CD4-positive, CD25-positive, alpha-beta regulatory T cell (primary cell): ENCODE measurements at regions not wholly inside any gene's neighbourhood (a gene's known extent, or its start where the extent isn't known, plus 50 kb on each side); places are given as distances from the start of the nearest gene placed in this dataset.

Experiments used
- ATAC-seq, 2 donors: fragments of 150-1000 bp; cut with Tn5 transposase; one replicate each; pipeline ENCODE4 v1.10.0; 2021; ENCODE audit warnings: low read depth in 2 of 2, moderate number of reproducible peaks in 2 of 2, moderate library complexity in 1 of 2
- DNase-seq, 3 donors: peaks; one replicate each; pipeline versions ENCODE4 v3.0.0 to v3.0.0-alpha.2; 2012 to 2022; ENCODE audit warnings: mixed read lengths in 1 of 3
- H3K27ac ChIP-seq: one replicate; pipeline ENCODE4 v1.7.0; 2013; ENCODE audit warnings: mild to moderate bottlenecking, low read length; ENCODE audit not compliant: insufficient read depth, poor library complexity, severe bottlenecking
- H3K27me3 ChIP-seq: one replicate; pipeline ENCODE4 v1.7.0; 2013; ENCODE audit warnings: low read length; ENCODE audit not compliant: control insufficient read depth, insufficient read depth
- H3K36me3 ChIP-seq: one replicate; pipeline ENCODE4 v1.7.0; 2013; ENCODE audit warnings: mild to moderate bottlenecking, low read length, moderate library complexity; ENCODE audit not compliant: control insufficient read depth, insufficient read depth
- H3K4me1 ChIP-seq: 2 replicates; pipeline ENCODE4 v1.7.0; 2013; ENCODE audit warnings: mild to moderate bottlenecking, low read length; ENCODE audit not compliant: insufficient read depth, control insufficient read depth, poor library complexity, severe bottlenecking
- H3K4me3 ChIP-seq: one replicate; pipeline ENCODE4 v1.7.0; 2013; ENCODE audit warnings: low read depth, mild to moderate bottlenecking, low read length, moderate library complexity
- H3K9me3 ChIP-seq, 2 experiments: 1 replicate in 1 of 2; 2 replicates in 1 of 2; pipeline ENCODE4 v1.7.0; 2013; ENCODE audit warnings: low read length in 2 of 2, mild to moderate bottlenecking in 1 of 2, moderate library complexity in 1 of 2; ENCODE audit not compliant: control insufficient read depth in 2 of 2
- H3K27ac Mint-ChIP-seq, 3 donors: one replicate each; pipeline ENCODE4 v1.8.0; 2020 to 2022; ENCODE audit warnings: mild to moderate bottlenecking in 3 of 3, mixed read lengths in 3 of 3, moderate library complexity in 2 of 3
- H3K27me3 Mint-ChIP-seq: one replicate; pipeline ENCODE4 v1.8.0; 2022; ENCODE audit warnings: mild to moderate bottlenecking, mixed read lengths
- H3K36me3 Mint-ChIP-seq: one replicate; pipeline ENCODE4 v1.8.0; 2020; ENCODE audit warnings: mixed read lengths
- H3K4me1 Mint-ChIP-seq, 4 donors: one replicate each; pipeline ENCODE4 v1.8.0; 2020 to 2022; ENCODE audit warnings: mixed read lengths in 4 of 4, mild to moderate bottlenecking in 1 of 4
- H3K4me3 Mint-ChIP-seq, 4 donors: one replicate each; pipeline ENCODE4 v1.8.0; 2020 to 2022; ENCODE audit warnings: mild to moderate bottlenecking in 4 of 4, mixed read lengths in 4 of 4, moderate library complexity in 3 of 4
- H3K9me3 Mint-ChIP-seq, 7 donors: one replicate each; pipeline ENCODE4 v1.8.0; 2020 to 2022; ENCODE audit warnings: mixed read lengths in 7 of 7, mild to moderate bottlenecking in 3 of 7, moderate library complexity in 2 of 7

GRCh38 chr1:59005491-59006288 lies 221.8 kb upstream of the JUN start:
- H3K9me3 ChIP-seq: no peaks in the 10 kb centered on the region
- H3K4me3 ChIP-seq: no peak overlapping the region
- H3K4me1 ChIP-seq: peaks cover 10% of the 10 kb centered on the region
- Mint-ChIP-seq H3K4me1 (peaks cover 16 to 26% (median 19%) of the 10 kb centered on the region in 4 donors), H3K36me3 (no peaks in the 10 kb centered on the region), H3K27ac (peak overlapping the region in 2 of 3 donors; percentile 1 to 62), H3K9me3 (peaks cover 0 to 2% (median 0%) of the 10 kb centered on the region in 7 donors), H3K4me3 (peak overlapping the region in 1 of 4 donors; percentile 23), H3K27me3 (no peaks in the 10 kb centered on the region)
- H3K36me3 ChIP-seq: no peaks in the 10 kb centered on the region
- DNase-seq (peak in 1 of 3 donors; percentile 53), ATAC-seq (no peak)
- H3K27ac ChIP-seq: no peak overlapping the region
- H3K27me3 ChIP-seq: no peaks in the 10 kb centered on the region

- H3K4me1 Mint-ChIP-seq: peaks cover 18 to 26% (median 19%) of the 10 kb centered on the region in 4 donors
- H3K9me3 Mint-ChIP-seq: peaks cover 0 to 2% (median 0%) of the 10 kb centered on the region in 7 donors
- H3K36me3 ChIP-seq: no peaks in the 10 kb centered on the region
- peaks cover 10% of the 10 kb centered on the region for H3K4me1 ChIP-seq
- H3K27me3 Mint-ChIP-seq: no peaks in the 10 kb centered on the region
- DNase-seq (no peak), ATAC-seq (no peak)
- no peak overlapping the region for H3K4me3 ChIP-seq
- no peaks in the 10 kb centered on the region for H3K27me3 ChIP-seq
- H3K4me3 Mint-ChIP-seq: peak overlapping the region in 1 of 4 donors; percentile 23
- H3K36me3 Mint-ChIP-seq: no peaks in the 10 kb centered on the region
- peak overlapping the region in 2 of 3 donors; percentile 1 to 37 for H3K27ac Mint-ChIP-seq
- H3K27ac ChIP-seq: no peak overlapping the region
- no peaks in the 10 kb centered on the region for H3K9me3 ChIP-seq
These were observed 222.4 kb upstream of the JUN start for GRCh38 chr1:59006289-59006658.

- no peak overlapping the region for H3K27ac ChIP-seq
- no peaks in the 10 kb centered on the region for H3K9me3 ChIP-seq
- H3K4me3 ChIP-seq: no peak overlapping the region
- H3K9me3 Mint-ChIP-seq: peaks cover 0 to 2% (median 0%) of the 10 kb centered on the region in 7 donors
- H3K27me3 Mint-ChIP-seq: no peaks in the 10 kb centered on the region
- H3K27ac Mint-ChIP-seq: peak overlapping the region in 1 of 3 donors; percentile 43
- H3K36me3 Mint-ChIP-seq: no peaks in the 10 kb centered on the region
- H3K4me1 Mint-ChIP-seq: peaks cover 18 to 26% (median 19%) of the 10 kb centered on the region in 4 donors
- no peaks in the 10 kb centered on the region for H3K36me3 ChIP-seq
- H3K4me1 ChIP-seq: peaks cover 10% of the 10 kb centered on the region
- DNase-seq (peak in 1 of 3 donors; percentile 21), ATAC-seq (no peak)
- no peak overlapping the region for H3K4me3 Mint-ChIP-seq
- no peaks in the 10 kb centered on the region for H3K27me3 ChIP-seq
These were observed 223.1 kb upstream of the JUN start for GRCh38 chr1:59006932-59007331.

- Mint-ChIP-seq H3K27ac (no peak overlapping the region), H3K36me3 (no peaks in the 10 kb centered on the region), H3K9me3 (peaks cover 0 to 2% (median 0%) of the 10 kb centered on the region in 7 donors), H3K4me1 (peaks cover 18 to 26% (median 19%) of the 10 kb centered on the region in 4 donors), H3K27me3 (no peaks in the 10 kb centered on the region), H3K4me3 (no peak overlapping the region)
- DNase-seq (no peak), ATAC-seq (no peak)
- Histone ChIP-seq H3K9me3 (no peaks in the 10 kb centered on the region), H3K36me3 (no peaks in the 10 kb centered on the region), H3K27me3 (no peaks in the 10 kb centered on the region), H3K4me1 (peaks cover 10% of the 10 kb centered on the region), H3K27ac (no peak overlapping the region), H3K4me3 (no peak overlapping the region)
These were observed 223.6 kb upstream of the JUN start for GRCh38 chr1:59007429-59007819.

GRCh38 chr1:59007820-59008598 lies 224.2 kb upstream of the JUN start:
- H3K36me3 ChIP-seq: no peaks in the 10 kb centered on the region
- no peaks in the 10 kb centered on the region for H3K9me3 ChIP-seq
- Mint-ChIP-seq H3K9me3 (peaks cover 0 to 2% (median 0%) of the 10 kb centered on the region in 7 donors), H3K4me1 (peaks cover 18 to 28% (median 19%) of the 10 kb centered on the region in 4 donors), H3K27ac (peak overlapping the region in 1 of 3 donors; percentile 16), H3K27me3 (no peaks in the 10 kb centered on the region), H3K4me3 (no peak overlapping the region), H3K36me3 (no peaks in the 10 kb centered on the region)
- no peak overlapping the region for H3K27ac ChIP-seq
- no peak overlapping the region for H3K4me3 ChIP-seq
- peaks cover 10% of the 10 kb centered on the region for H3K4me1 ChIP-seq
- H3K27me3 ChIP-seq: no peaks in the 10 kb centered on the region
- peak; percentile 45 to 50 for ATAC-seq
- peak in 1 of 3 donors; percentile 13 for DNase-seq

- DNase-seq: no peak
- no peaks in the 10 kb centered on the region for H3K36me3 Mint-ChIP-seq
- H3K4me1 Mint-ChIP-seq: peaks cover 18 to 28% (median 19%) of the 10 kb centered on the region in 4 donors
- peaks cover 0 to 2% (median 0%) of the 10 kb centered on the region in 7 donors for H3K9me3 Mint-ChIP-seq
- no peak overlapping the region for H3K4me3 Mint-ChIP-seq
- H3K9me3 ChIP-seq: no peaks in the 10 kb centered on the region
- no peak overlapping the region for H3K27ac ChIP-seq
- peak overlapping the region in 1 of 3 donors; percentile 16 for H3K27ac Mint-ChIP-seq
- H3K4me3 ChIP-seq: no peak overlapping the region
- peaks cover 10% of the 10 kb centered on the region for H3K4me1 ChIP-seq
- no peaks in the 10 kb centered on the region for H3K27me3 ChIP-seq
- no peaks in the 10 kb centered on the region for H3K27me3 Mint-ChIP-seq
- no peaks in the 10 kb centered on the region for H3K36me3 ChIP-seq
- ATAC-seq: no peak
These were observed 224.9 kb upstream of the JUN start for GRCh38 chr1:59008599-59009347.

- DNase-seq (no peak), ATAC-seq (no peak)
- Histone ChIP-seq H3K4me3 (no peak overlapping the region), H3K27ac (no peak overlapping the region), H3K9me3 (no peaks in the 10 kb centered on the region), H3K4me1 (no peaks in the 10 kb centered on the region), H3K27me3 (no peaks in the 10 kb centered on the region), H3K36me3 (no peaks in the 10 kb centered on the region)
- no peaks in the 10 kb centered on the region for H3K27me3 Mint-ChIP-seq
- H3K4me1 Mint-ChIP-seq: peaks cover 0 to 9% (median 5%) of the 10 kb centered on the region in 4 donors
- no peaks in the 10 kb centered on the region for H3K36me3 Mint-ChIP-seq
- no peak overlapping the region for H3K27ac Mint-ChIP-seq
- H3K4me3 Mint-ChIP-seq: no peak overlapping the region
- H3K9me3 Mint-ChIP-seq: peaks cover 0 to 2% (median 0%) of the 10 kb centered on the region in 7 donors
These were observed 227.8 kb upstream of the JUN start for GRCh38 chr1:59011663-59012062.
